ENCODE measurements at regions not wholly inside any gene's neighbourhood (a gene's known extent, or its start where the extent isn't known, plus 50 kb on each side); places are given as distances from the start of the nearest gene placed in this dataset.

DNA sequence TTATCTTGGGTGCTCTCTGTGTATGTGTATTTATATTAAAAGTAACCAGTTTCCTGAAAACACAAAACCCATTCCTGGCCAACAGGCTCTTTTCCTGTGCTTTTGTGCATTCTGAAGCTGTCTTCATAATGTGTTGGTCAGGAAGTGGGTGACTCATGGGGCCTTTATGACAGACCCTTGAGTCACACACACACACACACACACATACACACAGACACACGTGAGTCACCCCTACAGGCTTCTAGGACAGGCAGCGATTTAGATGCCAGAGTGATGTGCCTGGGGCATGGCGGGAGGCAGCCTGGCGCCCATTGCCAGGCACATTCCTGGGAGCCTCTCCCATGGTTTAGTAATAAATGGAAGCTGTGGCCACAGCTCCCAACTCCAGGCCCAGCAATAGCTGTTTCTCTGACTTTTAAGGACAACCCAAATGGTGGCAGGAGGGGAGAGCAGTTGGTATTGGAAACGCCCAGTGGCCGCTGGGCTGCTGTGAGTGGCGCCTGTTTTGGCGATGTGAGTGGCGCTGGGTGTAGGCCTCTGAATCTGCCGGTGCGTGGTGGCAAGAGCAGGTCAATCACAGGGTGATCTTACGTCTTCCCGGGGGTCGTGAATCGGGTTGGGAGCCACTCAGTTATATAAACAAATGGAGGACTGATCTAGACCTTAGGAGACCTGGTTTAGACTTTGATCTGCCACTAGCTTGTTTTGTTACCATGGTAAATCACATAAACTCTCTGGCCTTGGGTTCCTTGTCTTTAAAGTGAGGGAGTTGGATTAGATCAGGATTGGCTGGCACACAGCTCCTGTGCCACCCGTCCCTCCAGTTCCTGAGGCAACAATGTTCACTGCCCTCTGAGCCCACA is 150.7 kb upstream of the DLX2 start:
- TF ChIP-seq CTCF (IDR thresholded peaks at IDR 0.05): no peak
- Mint-ChIP-seq H3K4me3 (ENCODE audit: unreplicated experiment) (no peak overlapping the region), H3K27me3 (ENCODE audit: low read depth) (no peaks in the 10 kb centered on the region), H3K9me3 (ENCODE audit: low read depth) (peaks cover 2% of the 10 kb centered on the region), H3K36me3 (ENCODE audit: low read depth) (no peaks in the 10 kb centered on the region), H3K27ac (ENCODE audit: unreplicated experiment) (peak overlapping the region; percentile 96), H3K4me1 (ENCODE audit: low read depth) (peaks cover 61% of the 10 kb centered on the region)
- no peak for DNase-seq (ENCODE audit: low spot score)

GRCh38 chr2:172256886-172257285 is 154.2 kb upstream of the DLX2 start:
- H3K27ac Mint-ChIP-seq (ENCODE audit: unreplicated experiment): peak overlapping the region; percentile 24
- no peak overlapping the region for H3K4me3 Mint-ChIP-seq (ENCODE audit: unreplicated experiment)
- peaks cover 49% of the 10 kb centered on the region for H3K4me1 Mint-ChIP-seq (ENCODE audit: low read depth)
- peaks cover 2% of the 10 kb centered on the region for H3K9me3 Mint-ChIP-seq (ENCODE audit: low read depth)
- no peaks in the 10 kb centered on the region for H3K36me3 Mint-ChIP-seq (ENCODE audit: low read depth)
- DNase-seq (ENCODE audit: low spot score): no peak
- TF ChIP-seq CTCF (IDR thresholded peaks at IDR 0.05): no peak
- H3K27me3 Mint-ChIP-seq (ENCODE audit: low read depth): no peaks in the 10 kb centered on the region

DNA sequence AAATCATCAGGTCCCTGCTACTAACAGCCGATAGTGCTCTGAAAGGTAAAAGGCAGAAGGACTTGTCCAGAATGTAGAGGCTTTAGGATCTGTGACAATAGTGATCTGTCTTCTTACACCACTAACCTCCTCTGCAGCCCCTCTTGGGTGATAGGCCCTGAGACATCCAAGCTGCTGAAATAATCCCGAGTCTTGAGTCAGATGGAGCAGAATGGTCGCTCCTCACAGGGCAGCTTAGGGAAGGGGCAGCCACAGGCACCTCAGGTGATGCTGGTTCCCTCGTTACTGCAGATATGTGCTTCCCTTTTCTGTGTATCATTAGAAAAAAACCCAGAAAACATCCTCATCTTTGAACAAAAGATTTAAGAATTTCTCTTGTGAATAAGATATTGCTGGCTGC is 157.1 kb upstream of the DLX2 start:
- no peak overlapping the region for H3K27ac Mint-ChIP-seq (ENCODE audit: unreplicated experiment)
- no peak overlapping the region for H3K4me3 Mint-ChIP-seq (ENCODE audit: unreplicated experiment)
- TF ChIP-seq CTCF (IDR thresholded peaks at IDR 0.05): no peak

GRCh38 chr2:172260336-172260735 is 157.6 kb upstream of the DLX2 start:
- Mint-ChIP-seq H3K27ac (ENCODE audit: unreplicated experiment) (no peak overlapping the region), H3K9me3 (ENCODE audit: low read depth) (no peaks in the 10 kb centered on the region), H3K27me3 (ENCODE audit: low read depth) (no peaks in the 10 kb centered on the region), H3K4me3 (ENCODE audit: unreplicated experiment) (no peak overlapping the region), H3K36me3 (ENCODE audit: low read depth) (no peaks in the 10 kb centered on the region), H3K4me1 (ENCODE audit: low read depth) (peaks cover 26% of the 10 kb centered on the region)
- no peak for TF ChIP-seq CTCF (IDR thresholded peaks at IDR 0.05)
- DNase-seq (ENCODE audit: low spot score): no peak

More for the DNA sequence above, 157.1 kb upstream of the DLX2 start:
- Mint-ChIP-seq H3K36me3 (ENCODE audit: low read depth) (no peaks in the 10 kb centered on the region), H3K4me1 (ENCODE audit: low read depth) (peaks cover 26% of the 10 kb centered on the region), H3K9me3 (ENCODE audit: low read depth) (no peaks in the 10 kb centered on the region), H3K27me3 (ENCODE audit: low read depth) (no peaks in the 10 kb centered on the region)
- DNase-seq (ENCODE audit: low spot score): no peak

GRCh38 chr2:172261292-172261691 is 158.6 kb upstream of the DLX2 start:
- no peak overlapping the region for H3K4me3 Mint-ChIP-seq (ENCODE audit: unreplicated experiment)
- H3K4me1 Mint-ChIP-seq (ENCODE audit: low read depth): peaks cover 26% of the 10 kb centered on the region
- TF ChIP-seq CTCF (IDR thresholded peaks at IDR 0.05): no peak
- no peaks in the 10 kb centered on the region for H3K27me3 Mint-ChIP-seq (ENCODE audit: low read depth)
- no peaks in the 10 kb centered on the region for H3K36me3 Mint-ChIP-seq (ENCODE audit: low read depth)
- no peaks in the 10 kb centered on the region for H3K9me3 Mint-ChIP-seq (ENCODE audit: low read depth)
- peak overlapping the region; percentile 74 for H3K27ac Mint-ChIP-seq (ENCODE audit: unreplicated experiment)
- no peak for DNase-seq (ENCODE audit: low spot score)

Measured in chondrocyte (in vitro differentiated cells).